Left lung (tissue), 4 donors: ENCODE measurements at regions not wholly inside any gene's neighbourhood (a gene's known extent, or its start where the extent isn't known, plus 50 kb on each side); places are given as distances from the start of the nearest gene placed in this dataset.
A peak's percentile ranks its signal among the peaks of the same experiment; 100 is the strongest.

Experiments
- ATAC-seq: fragments of 200-7000 bp; cut with Tn5 transposase; one replicate; pipeline ENCODE4 v1.9.1; 2020; ENCODE audit warnings: moderate library complexity
- DNase-seq, 4 donors: peaks; one replicate each; pipeline ENCODE4 v3.0.0-alpha.2; 2013 to 2020
- H3K27ac ChIP-seq, 2 donors: fragments of 200-600 bp; sonication (generic) in 1 of 2; one replicate each; pipeline versions ENCODE4 v1.5.0 to v1.8.0; 2020 to 2021
- H3K27me3 ChIP-seq, 2 donors: fragments of 200-600 bp; sonication (generic) in 1 of 2; one replicate each; pipeline versions ENCODE4 v1.5.0 to v1.8.0; 2020 to 2021
- H3K36me3 ChIP-seq, 2 donors: fragments of 200-600 bp; sonication (generic) in 1 of 2; one replicate each; pipeline versions ENCODE4 v1.5.0 to v1.8.0; 2020 to 2021
- H3K4me1 ChIP-seq, 2 donors: fragments of 200-600 bp; one replicate each; pipeline ENCODE4 v1.8.0; 2021
- H3K4me3 ChIP-seq, 2 donors: fragments of 200-600 bp; sonication (generic) in 1 of 2; one replicate each; pipeline versions ENCODE4 v1.5.0 to v1.8.0; 2020 to 2021; ENCODE audit warnings: mild to moderate bottlenecking in 1 of 2
- H3K9me3 ChIP-seq, 2 donors: fragments of 200-600 bp; sonication (generic) in 1 of 2; one replicate each; pipeline versions ENCODE4 v1.5.0 to v1.8.0; 2020 to 2021
- CTCF ChIP-seq, 2 donors: fragments of 200-600 bp; sonication (generic) in 1 of 2; IDR thresholded peaks; one replicate each; pipeline versions ENCODE4 v1.5.0 to v1.8.0; 2021; ENCODE audit warnings: antibody characterized with exemption in 2 of 2
- intact Hi-C, 2 donors: fragments of 100-400 bp; cut with DNase I; formaldehyde crosslinking; loops; one replicate each; pipeline versions ENCODE4 v1.11.2 to v1.14.2; 2022
- donor health status: DM: no; HTN: yes; CAD: no.
- donor health status: DM: no; HTN: no; CAD: no.

- no peak for DNase-seq
- no peak overlapping the region for H3K27ac ChIP-seq
- H3K27me3 ChIP-seq = peaks cover 0 to 37% of the 10 kb centered on the region in 2 donors
- no peaks in the 10 kb centered on the region for H3K9me3 ChIP-seq
- H3K36me3 ChIP-seq = no peaks in the 10 kb centered on the region
- intact Hi-C loops = no loop called here
- H3K4me1 ChIP-seq = no peaks in the 10 kb centered on the region
- no peak for ATAC-seq
- TF ChIP-seq CTCF (IDR thresholded peaks at IDR 0.05) = no peak
- no peak overlapping the region for H3K4me3 ChIP-seq
Observed at GRCh38 chr10:131694781-131695495, 205.9 kb upstream of the PPP2R2D start.

DNA sequence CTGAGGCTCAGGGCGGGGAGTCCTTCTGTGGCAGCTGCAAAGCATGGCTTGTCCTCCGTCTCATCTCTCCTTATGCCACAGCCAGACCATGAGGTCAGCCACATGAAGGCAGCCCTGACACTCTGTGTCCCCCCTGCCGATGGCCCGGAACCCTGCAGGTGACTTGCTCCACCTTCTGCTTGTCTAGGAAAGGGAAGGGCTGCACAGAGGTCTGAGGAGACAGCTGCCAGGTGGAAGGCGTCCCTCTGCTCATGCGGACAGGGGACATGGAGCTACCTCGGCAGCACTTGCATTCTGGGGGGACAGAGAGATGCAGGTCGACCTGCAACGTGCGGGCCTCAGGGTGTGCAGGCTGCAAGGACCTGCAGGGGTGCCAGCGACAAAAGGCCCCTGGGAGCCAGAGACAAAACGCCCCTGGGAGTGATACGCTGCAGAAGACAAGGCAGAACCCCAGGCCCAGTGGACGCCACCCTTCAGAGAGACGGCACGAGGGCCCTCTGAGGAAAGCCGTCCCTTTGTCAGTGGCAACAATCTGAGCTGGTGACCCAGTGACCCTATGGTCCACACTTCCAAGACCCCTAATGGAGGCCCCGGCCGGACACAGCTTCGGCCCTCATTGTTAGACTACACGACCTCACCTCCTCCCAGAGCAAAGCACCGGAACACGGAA is 205.2 kb upstream of the PPP2R2D start:
- intact Hi-C loops = no loop called here
- Histone ChIP-seq H3K9me3 (no peaks in the 10 kb centered on the region), H3K4me3 (no peak overlapping the region), H3K4me1 (no peaks in the 10 kb centered on the region), H3K27ac (no peak overlapping the region), H3K27me3 (peaks cover 0 to 37% of the 10 kb centered on the region in 2 donors), H3K36me3 (no peaks in the 10 kb centered on the region)
- ATAC-seq (no peak), DNase-seq (no peak)
- no peak for TF ChIP-seq CTCF (IDR thresholded peaks at IDR 0.05)

- Histone ChIP-seq H3K4me1 (no peaks in the 10 kb centered on the region), H3K27ac (no peak overlapping the region), H3K27me3 (peaks cover 0 to 45% of the 10 kb centered on the region in 2 donors), H3K4me3 (no peak overlapping the region), H3K9me3 (no peaks in the 10 kb centered on the region), H3K36me3 (no peaks in the 10 kb centered on the region)
- intact Hi-C loops = no loop called here
- ATAC-seq (no peak), DNase-seq (peak in 1 of 4 donors; percentile 46)
- TF ChIP-seq CTCF (IDR thresholded peaks at IDR 0.05) = no peak
Observed at GRCh38 chr10:131697476-131698128, 203.2 kb upstream of the PPP2R2D start.

DNA sequence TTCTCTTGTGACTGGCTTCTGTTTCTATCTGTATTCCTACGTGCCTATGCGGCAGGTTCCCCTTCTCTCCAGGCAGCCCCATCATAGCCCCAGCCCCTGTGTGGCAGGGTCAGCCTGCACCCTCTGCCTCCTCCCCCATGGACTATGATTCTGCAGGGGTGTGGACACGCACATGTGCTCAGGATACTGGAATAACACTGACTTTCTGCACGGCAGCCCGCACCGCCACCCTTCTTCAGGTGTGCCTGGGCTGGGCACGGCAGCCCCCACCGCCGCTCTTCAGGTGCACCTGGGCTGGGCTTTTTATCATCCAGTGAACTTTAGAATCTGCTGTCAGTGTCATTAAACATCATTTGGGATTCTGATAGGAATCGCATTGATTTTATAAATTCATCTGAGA is 202.6 kb upstream of the PPP2R2D start:
- intact Hi-C loops = no loop called here
- Histone ChIP-seq H3K27me3 (peaks cover 0 to 47% of the 10 kb centered on the region in 2 donors), H3K27ac (no peak overlapping the region), H3K9me3 (no peaks in the 10 kb centered on the region), H3K4me1 (no peaks in the 10 kb centered on the region), H3K36me3 (no peaks in the 10 kb centered on the region), H3K4me3 (no peak overlapping the region)
- TF ChIP-seq CTCF (IDR thresholded peaks at IDR 0.05) = no peak
- no peak for ATAC-seq
- DNase-seq = peak in 1 of 4 donors; percentile 37

- no peak for TF ChIP-seq CTCF (IDR thresholded peaks at IDR 0.05)
- Histone ChIP-seq H3K4me1 (no peaks in the 10 kb centered on the region), H3K27ac (no peak overlapping the region), H3K4me3 (no peak overlapping the region), H3K9me3 (no peaks in the 10 kb centered on the region), H3K27me3 (peaks cover 0 to 45% of the 10 kb centered on the region in 2 donors), H3K36me3 (no peaks in the 10 kb centered on the region)
- DNase-seq (no peak), ATAC-seq (no peak)
- intact Hi-C loops = no loop called here
Observed at GRCh38 chr10:131698986-131699385, 201.8 kb upstream of the PPP2R2D start.
